22Rv1 (cell line): ENCODE measurements at regions not wholly inside any gene's neighbourhood (a gene's known extent, or its start where the extent isn't known, plus 50 kb on each side); places are given as distances from the start of the nearest gene placed in this dataset.

ENCODE experiments used
- H3K27ac ChIP-seq: fragments of 450-650 bp; 2 replicates; pipeline ENCODE4 v1.5.1; 2017
- CTCF ChIP-seq: fragments of 450-650 bp; IDR thresholded peaks from 2 replicates; pipeline ENCODE4 v1.5.1; 2017; ENCODE audit warnings: mild to moderate bottlenecking
- ZFX ChIP-seq: fragments of 450-650 bp; IDR thresholded peaks from 2 replicates; pipeline ENCODE4 v1.6.1; 2017; ENCODE audit warnings: antibody characterized with exemption, borderline replicate concordance

DNA sequence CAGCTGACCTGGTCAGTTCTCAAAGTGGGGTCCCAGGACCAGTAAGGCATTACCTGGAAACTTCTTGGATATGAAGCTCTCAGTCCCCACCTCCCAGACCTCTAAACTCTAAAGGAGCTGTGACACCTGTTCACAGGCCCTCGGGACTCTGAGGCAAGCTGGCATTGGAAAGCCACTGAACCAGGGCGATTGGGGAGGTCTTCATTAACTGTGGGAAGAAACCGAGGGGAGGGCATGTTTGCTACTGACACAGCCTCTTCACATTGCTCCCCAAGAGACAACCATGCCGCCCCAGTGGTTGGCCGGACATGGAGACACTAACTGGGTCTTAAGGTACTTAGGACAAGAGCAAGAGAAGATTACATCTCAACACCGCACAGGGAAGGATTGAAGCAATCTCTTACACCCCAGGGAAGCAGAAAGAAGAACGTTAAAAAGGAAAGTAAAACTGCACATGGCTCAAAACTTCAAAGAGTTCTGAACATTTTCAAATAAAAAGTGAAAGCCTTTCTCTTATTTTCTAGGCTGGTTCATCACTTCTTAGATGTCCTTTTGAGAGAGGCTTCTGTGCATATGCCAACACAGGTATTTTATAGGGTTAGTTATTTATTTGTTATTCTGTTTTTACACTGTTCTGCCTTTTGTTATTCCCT, 210.0 kb upstream of the CST7 start:
- no peak overlapping the region for H3K27ac ChIP-seq
- no peak for TF ChIP-seq ZFX
- TF ChIP-seq CTCF: no peak

DNA sequence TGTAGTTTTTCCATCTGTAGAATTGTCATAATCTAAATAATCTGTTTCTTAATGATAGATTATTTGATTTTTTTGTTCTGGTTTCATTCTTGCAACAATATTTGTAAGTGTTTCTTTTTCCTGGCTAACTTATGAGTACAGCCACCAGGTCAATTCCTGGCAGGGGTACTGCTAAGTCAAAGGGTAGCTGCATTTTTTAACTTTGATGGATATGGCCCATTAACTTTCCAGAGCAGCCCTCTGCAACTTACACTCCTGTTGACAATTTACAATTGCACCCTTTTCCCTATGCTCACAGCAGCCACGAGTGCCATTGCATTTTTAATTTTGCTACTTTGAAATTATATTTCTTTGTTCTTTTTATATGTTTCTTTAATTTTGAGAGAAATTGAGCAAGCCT, 209.3 kb upstream of the CST7 start:
- H3K27ac ChIP-seq: no peak overlapping the region
- TF ChIP-seq CTCF (no peak), ZFX (no peak)

- H3K27ac ChIP-seq: no peak overlapping the region
- TF ChIP-seq ZFX (no peak), CTCF (no peak)
Observed at GRCh38 chr20:24741493-24742072, 207.5 kb upstream of the CST7 start.

GRCh38 chr20:24742436-24742835, 206.6 kb upstream of the CST7 start:
- no peak overlapping the region for H3K27ac ChIP-seq
- TF ChIP-seq CTCF (no peak), ZFX (no peak)

DNA sequence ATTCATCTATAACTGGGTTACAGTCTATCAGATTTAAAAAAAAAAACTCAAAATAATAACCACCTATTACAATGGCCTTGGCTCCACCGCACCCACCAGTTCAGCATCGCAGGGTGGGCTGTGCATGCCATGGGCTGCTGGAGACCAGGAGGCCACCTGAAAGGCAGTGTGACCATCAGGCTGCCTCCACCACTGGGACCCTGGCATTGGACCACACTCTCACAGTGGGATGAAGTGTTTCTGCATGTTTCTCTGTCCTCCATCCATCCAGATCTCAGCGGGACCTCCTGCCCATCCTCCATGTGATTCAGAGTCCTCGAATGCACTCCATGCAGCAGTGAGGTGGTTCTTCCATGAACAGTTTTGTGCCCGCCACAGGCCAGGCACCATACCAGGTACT, 206.1 kb upstream of the CST7 start:
- H3K27ac ChIP-seq: no peak overlapping the region
- no peak for TF ChIP-seq ZFX
- TF ChIP-seq CTCF: no peak

GRCh38 chr20:24743641-24744040, 205.4 kb upstream of the CST7 start:
- H3K27ac ChIP-seq: no peak overlapping the region
- TF ChIP-seq ZFX: no peak
- no peak for TF ChIP-seq CTCF

GRCh38 chr20:24744747-24745146, 204.3 kb upstream of the CST7 start:
- no peak overlapping the region for H3K27ac ChIP-seq
- TF ChIP-seq CTCF: no peak
- TF ChIP-seq ZFX: no peak
